GM21515 (cell line): ENCODE measurements at regions not wholly inside any gene's neighbourhood (a gene's known extent, or its start where the extent isn't known, plus 50 kb on each side); places are given as distances from the start of the nearest gene placed in this dataset.

Experiments
- ATAC-seq: cut with Tn5 transposase; IDR thresholded peaks from one replicate; pipeline ENCODE4 v1.9.1; 2021; ENCODE audit not compliant: unreplicated experiment

DNA sequence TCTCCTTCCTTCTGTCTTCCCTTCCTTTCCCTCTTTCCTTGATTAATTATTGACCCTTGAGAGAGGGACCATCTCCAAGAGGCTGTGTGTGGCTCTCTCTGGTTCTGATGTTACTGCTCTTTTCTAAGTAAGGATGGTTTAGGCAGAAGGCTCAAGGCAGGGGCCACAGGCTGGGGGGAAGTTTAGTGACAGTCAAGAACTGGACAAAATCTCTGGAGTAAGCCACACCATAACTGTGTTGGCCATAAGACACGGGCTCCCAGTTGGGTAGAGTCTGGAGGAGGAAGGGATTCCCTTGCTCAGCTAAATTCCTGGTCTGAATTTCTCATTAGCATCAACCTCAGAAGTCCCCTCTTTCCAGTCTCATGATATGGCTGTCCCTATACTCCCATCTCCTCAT, 74.7 kb downstream of the BUD13 start:
- ATAC-seq: no peak

DNA sequence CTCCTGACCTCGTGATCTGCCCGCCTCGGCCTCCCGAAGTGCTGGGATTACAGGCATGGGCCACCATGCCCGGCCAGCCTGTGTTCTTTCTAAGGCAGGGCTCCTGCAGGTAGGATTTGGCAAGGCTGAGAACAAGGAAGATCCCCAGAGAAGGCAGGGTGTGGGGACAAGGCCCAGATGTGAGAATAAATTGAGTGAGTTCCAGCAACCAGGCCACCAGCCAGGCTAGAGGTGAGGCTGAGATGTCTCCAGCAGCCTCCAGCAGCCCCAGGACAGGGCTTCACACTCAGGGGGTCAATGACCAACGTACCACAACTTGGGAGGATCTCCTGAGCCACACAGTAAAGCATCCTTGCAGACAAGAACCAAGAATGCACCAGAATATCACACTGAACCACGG, 75.1 kb downstream of the BUD13 start:
- no peak for ATAC-seq

DNA sequence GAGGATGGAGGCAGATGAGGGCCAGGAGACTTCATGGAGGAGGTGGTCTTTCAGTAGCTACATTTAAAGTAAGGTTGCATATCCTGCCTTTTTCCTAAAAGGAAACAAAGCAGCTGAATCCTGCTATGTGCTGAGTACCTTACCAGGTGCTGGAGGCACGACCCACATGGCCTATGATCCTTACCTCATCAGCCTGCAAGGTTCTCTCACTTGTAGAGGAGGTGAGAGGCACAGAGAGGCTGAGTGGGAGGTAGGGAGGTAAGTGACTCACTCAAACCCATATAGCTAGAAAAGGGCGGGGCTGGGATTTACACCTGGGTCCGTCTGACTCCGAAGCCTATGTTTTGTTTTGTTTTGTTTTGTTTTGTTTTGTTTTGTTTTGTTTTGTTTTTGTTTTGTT, 75.8 kb downstream of the BUD13 start:
- ATAC-seq: no peak

- ATAC-seq: no peak
These were observed 76.3 kb downstream of the BUD13 start for GRCh38 chr11:116696381-116696941.

GRCh38 chr11:116695657-116696254, 77.0 kb downstream of the BUD13 start:
- ATAC-seq: no peak

- ATAC-seq: no peak
These were observed 77.8 kb downstream of the BUD13 start for GRCh38 chr11:116694815-116695590.

DNA sequence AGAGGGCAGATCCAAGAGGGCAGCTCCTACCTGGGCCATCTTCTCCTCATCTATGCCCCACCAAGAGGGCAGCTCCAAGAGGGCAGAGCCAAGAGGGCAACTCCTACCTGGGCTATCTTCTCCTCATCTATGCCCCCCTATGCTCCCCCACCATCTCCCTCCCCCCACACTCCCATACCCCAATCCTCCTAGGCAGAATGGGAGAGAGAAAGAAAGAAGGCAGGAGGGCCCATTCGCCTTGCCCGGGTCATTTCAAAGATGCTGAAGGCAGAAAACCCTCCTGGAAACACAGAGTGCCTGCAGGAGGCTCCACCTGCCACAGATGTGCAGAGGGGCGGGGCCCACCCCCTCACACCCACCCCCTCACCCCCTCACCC, 78.5 kb downstream of the BUD13 start:
- no peak for ATAC-seq

DNA sequence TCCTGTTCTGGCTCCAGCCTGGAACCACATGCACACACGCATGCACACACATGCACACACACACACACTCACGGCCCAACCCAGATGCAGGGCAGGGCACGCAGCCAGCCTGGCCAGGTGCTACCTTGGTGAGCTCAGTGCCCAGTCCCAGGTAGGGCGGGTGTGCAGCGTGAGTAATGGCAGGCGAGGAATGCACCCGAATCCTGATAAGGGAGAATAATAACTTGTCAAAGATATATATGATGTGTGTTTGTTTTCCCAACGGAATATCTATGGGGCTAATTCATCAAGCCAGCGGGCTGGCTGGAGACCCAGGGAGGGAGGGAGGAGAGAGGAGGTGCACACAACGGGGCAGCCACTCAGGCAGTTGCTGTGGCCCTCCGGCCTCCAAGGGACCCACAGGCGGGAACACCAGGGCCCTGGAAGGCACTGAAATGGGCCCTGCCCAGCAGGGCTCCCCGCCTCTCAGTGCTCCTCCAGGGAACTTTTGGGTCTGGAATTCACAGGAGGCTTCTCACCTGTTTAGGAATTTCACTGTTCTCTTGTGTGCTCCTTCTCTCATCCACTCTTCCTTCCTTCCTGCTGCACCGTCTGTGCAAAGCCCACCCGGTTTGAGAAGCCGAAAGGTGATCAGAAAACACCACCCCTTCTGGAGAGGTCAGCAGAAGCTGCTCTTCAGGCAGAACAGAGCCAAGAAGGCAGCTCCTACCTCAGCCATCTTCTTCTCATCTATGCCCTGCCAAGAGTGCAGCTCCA, 79.0 kb downstream of the BUD13 start:
- no peak for ATAC-seq

DNA sequence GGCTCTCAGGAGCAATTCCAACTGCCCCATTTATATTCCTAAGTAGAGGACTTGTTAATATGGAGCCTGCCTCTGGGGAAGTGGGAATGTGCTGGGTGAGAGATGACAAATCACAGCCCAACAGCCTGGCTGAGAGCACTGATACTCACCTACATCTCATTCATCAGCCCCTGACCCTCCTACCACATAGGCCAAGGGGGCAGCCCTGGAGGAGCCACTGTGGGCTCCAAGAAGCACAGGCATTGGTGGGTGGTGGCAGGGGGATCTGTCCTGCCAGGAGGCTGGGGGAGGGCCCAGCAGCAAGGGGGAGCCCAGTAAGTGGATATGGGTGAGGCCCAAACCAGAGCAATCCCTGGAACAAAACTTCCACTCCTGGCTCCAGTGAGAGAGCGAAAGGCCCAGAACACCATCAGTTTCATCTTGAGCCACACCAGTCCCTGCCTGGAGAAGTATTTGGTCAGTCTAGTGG, 79.7 kb downstream of the BUD13 start:
- no peak for ATAC-seq

GRCh38 chr11:116692318-116693101, 80.3 kb downstream of the BUD13 start:
- ATAC-seq: no peak

DNA sequence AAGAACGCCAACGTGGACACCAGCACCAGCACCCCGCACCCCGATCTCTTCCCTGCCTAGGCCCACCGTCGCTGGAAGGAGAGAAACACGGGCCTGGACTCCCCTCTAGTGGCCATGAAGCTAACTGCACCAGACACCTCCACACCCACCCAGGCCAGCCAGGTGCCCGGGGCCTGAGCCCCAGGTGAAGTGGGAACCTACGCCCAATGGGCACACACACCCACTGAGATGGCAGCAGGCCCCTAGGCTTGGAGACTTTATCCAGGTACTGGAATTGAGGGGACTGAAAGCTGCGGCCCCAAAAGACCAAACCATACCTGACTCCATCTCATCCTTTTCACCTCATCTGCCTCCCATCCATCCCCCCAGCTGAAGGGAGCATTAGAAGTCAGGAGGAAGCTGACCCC, 81.0 kb downstream of the BUD13 start:
- ATAC-seq: peak; percentile 82

GRCh38 chr11:116690611-116691010, 82.2 kb downstream of the BUD13 start:
- no peak for ATAC-seq

GRCh38 chr11:116689413-116690127, 83.2 kb downstream of the BUD13 start:
- no peak for ATAC-seq

- ATAC-seq: no peak
These were observed 84.6 kb downstream of the BUD13 start for GRCh38 chr11:116688202-116688540.

DNA sequence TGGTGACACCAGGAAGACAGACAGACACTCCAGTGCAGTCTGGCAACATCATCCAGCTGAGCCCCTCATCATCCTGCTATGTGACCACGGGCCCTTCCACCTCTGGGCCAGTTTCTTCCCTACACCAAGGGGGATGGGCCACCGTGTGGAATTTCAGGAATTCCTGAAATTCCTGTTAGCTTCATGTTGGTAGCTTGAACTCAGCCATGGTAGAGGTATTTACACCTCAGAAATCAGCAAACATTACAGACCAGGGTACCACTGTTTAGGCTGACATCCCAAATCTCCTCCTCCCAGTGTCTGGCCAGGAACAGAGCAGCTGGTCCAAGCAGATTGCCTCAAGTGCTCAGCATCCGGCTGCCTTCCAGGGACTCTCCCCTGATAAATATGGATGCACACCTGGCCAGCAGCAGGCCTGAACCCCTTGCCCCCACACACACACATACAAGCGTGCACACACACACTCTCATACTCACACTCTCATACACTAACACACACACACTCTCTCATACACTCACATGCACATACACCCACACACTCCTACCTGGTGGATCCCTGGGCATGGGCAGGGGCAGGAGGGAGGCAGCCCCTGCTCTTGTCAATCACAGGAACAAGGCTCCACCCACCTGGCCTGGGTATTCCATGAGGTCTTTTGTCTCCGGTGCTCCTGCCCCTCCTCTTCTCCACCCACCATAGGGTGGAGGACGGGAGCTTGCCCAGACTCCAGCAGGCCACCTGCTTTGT, 85.2 kb downstream of the BUD13 start:
- no peak for ATAC-seq

GRCh38 chr11:116686866-116687265, 85.9 kb downstream of the BUD13 start:
- ATAC-seq: no peak

DNA sequence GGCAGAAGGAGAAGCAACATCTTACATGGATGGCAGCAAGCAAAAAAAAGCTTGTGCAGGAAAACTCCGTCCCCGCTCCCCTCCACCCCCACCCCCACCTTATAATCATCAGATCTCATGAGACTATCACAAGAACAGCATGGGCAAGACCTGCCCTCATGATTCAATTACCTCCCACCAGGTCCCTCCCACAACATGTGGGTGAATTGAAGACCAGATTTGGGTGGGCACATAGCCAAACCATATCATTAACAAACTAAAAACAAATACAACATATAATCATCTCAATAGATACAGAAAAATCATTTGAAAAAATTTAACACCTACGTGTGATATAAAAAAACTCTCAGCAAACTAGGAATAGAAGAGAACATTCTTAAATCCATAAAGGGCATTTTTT, 88.8 kb downstream of the BUD13 start:
- ATAC-seq: no peak

GRCh38 chr11:116680349-116681125, 92.2 kb downstream of the BUD13 start:
- ATAC-seq: no peak

- ATAC-seq: no peak
These were observed 93.9 kb downstream of the BUD13 start for GRCh38 chr11:116678887-116679286.
